HG03066 (cell line): ENCODE measurements at regions not wholly inside any gene's neighbourhood (a gene's known extent, or its start where the extent isn't known, plus 50 kb on each side); places are given as distances from the start of the nearest gene placed in this dataset.
"Not testable (repeated sequence)": the region's sequence is repeated elsewhere in the genome, so short reads cannot be mapped to it uniquely, and the experiment has no call there.

Experiments
- ATAC-seq: cut with Tn5 transposase; IDR thresholded peaks from one replicate; pipeline ENCODE4 v1.9.1; 2021; ENCODE audit warnings: low read depth; ENCODE audit not compliant: unreplicated experiment

- ATAC-seq, result no peak
Observed at GRCh38 chr16:86349338-86349900, 160.9 kb upstream of the FOXF1 start.

DNA sequence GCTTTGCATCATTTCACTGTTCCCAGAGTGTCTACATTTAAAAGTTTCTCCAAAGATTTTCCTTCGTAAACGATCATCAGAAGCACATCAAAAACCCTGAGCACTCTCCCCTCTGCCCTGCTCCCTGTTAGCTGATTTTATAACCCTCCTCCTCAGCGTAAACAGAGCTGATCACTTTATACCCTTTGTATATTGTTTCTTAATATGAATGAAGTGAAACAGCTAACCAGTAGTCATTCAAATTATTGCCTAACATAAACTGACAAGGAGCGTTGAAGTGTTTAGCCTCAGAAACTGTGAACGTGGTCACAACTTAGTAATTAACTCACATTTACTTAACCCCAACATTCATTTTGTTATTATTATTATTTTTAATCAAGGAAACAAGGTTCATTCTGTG, 160.0 kb upstream of the FOXF1 start:
- no peak for ATAC-seq

DNA sequence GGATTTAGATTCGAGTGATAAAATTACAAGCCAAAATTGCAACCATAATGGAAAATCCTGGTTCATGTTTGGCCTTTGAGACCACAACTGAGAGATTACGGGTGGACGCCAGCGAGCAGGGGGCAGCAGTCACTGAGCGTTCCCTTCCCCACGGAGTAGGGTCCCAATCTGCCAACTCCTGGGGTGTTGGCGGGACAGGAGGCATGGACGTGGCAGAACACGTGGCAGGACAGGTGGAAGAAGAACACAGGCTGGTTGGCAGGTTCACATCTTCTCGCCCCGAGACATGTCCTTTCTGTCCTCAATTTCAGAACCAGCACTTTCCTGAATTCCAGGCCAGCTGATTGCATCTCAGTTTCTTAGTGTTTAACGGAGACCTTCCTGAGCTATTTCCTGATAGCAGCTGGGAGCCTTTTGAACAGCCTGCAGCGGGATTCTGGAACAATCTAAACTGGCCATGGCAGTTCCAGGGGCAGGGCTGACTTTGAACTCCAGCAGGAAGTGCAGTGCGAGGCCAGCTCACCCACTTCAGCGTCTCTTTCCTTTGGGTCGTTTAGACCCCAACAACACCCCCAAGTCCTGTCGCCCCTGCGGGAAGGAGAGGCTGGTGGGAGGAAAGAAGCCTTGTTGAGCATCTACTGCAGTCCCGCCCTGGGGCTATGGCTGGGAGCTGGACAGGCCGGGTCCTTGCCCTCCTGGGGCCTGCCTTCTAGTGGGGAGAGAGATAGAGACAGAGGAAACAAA, 159.1 kb upstream of the FOXF1 start:
- ATAC-seq, result no peak

DNA sequence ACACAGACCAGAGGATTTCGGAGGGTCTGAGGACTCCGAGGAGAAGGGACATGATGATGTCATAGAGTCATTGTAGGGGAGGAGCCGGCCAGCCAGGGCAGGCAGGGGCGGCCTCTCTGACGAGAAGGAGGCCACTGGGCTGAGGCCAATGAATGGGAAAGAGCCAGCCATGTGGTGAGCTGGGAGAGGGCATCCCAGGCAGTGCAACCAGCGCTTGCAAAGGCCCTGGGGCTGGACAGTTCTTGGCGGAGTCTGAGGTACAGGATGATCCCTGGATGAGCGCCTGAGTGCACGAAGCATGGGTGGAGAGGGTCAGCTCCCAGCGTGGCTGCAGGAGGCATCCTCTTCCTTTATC, 158.6 kb upstream of the FOXF1 start:
- ATAC-seq, result not testable (repeated sequence)

DNA sequence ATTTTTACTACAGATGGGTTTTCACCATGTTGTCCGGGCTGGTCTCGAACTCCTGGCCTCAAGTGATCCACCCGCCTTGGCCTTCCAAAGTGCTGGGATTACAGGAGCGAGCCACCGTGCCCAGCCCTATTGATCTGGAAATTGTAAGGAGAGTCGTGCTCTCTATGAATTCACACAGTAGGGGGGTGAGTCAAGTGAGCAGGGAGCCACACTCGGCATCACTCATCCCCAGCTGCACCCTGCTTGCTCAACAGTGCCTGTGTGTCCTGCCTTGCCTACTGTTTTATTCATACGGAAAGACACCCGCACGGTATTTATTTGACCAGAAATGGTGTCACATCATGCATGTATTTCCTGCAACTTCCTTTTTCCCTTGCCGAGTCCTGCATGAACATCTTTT, 157.2 kb upstream of the FOXF1 start:
- no peak for ATAC-seq

DNA sequence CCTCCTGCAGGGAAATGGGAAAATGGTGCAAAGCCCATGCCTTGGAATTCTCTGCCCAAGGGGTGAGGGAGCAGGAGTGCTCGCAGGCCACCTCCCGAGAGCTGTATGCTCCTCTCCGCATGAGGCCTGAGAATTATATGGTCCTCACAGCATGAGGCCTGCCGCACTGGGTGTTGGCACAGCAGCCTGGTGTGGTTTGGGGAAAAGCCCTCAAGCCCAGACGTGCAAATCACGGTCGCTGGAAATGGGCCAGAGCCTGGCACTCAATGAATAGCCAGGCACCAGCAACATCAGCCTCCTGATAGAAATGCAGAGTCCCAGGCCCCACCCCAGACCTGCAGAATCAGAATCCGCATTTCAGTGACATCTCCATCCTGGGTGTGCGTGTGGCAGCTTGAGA, 156.4 kb upstream of the FOXF1 start:
- ATAC-seq, result no peak

GRCh38 chr16:86354641-86355513, 155.4 kb upstream of the FOXF1 start:
- ATAC-seq, result no peak

- ATAC-seq, result no peak
Observed at GRCh38 chr16:86355531-86355930, 154.8 kb upstream of the FOXF1 start.

- ATAC-seq, result no peak
Observed at GRCh38 chr16:86355951-86356350, 154.4 kb upstream of the FOXF1 start.

DNA sequence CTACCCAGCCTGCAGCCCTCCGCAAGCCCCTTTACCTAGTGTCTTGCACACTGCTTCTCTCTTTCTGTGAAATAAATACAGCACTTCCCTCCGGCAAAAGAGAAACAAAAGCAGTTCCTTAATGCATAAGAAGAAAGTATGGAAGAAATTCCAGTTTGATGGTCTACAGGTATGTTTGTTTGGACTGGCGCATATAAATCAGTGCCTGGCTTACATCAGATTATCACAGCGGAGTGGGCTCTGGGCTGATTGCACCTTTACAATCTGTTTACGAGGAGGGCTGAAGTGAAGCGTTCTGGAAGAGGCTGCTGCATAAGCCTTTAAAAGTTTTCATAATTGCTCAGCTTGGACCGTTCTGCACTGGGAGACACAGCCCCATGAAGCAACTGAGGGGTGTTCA, 153.5 kb upstream of the FOXF1 start:
- ATAC-seq, result no peak

DNA sequence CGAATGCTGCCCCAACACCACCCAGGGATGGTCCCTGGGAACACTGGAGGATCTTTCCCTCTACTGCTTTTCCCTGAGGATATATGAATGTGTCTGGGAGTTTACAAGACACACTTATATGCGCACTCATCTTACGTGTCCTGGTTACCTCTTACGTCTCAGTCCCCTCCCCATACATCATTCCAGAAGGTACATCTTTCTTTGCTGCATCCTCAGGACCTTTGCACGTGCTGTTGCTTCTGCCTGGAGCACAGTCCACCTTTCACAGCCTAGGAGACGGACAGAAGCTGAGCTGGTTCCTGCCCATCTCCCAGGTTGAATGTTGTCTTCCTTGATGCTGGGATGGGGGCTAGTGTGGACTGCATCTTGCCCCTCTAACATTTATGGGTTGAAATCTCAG, 153.0 kb upstream of the FOXF1 start:
- no peak for ATAC-seq

DNA sequence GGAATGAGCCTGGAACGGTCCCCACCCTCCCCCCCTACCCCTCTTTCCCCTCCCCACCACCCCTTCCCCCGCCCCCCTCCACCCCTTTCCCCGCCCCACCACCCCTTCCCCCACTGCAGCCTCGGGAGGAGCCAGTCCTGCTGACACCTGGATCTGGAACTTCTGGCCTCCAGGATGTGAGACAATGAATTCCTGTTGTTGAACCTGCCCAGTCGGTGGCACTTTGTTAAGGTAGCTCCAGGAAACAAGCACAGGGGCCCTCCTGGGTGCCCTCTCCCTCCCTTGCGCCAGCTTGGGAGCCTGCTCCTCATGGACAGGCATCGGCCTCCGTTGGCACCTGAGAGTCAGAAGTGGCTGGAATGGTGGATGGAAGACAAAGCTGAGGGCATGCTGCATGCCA, 152.4 kb upstream of the FOXF1 start:
- ATAC-seq, result no peak

- no peak for ATAC-seq
Observed at GRCh38 chr16:86359571-86359970, 150.8 kb upstream of the FOXF1 start.

- ATAC-seq, result no peak
Observed at GRCh38 chr16:86362155-86362849, 148.0 kb upstream of the FOXF1 start.

GRCh38 chr16:86363057-86363490, 147.3 kb upstream of the FOXF1 start:
- ATAC-seq, result no peak

DNA sequence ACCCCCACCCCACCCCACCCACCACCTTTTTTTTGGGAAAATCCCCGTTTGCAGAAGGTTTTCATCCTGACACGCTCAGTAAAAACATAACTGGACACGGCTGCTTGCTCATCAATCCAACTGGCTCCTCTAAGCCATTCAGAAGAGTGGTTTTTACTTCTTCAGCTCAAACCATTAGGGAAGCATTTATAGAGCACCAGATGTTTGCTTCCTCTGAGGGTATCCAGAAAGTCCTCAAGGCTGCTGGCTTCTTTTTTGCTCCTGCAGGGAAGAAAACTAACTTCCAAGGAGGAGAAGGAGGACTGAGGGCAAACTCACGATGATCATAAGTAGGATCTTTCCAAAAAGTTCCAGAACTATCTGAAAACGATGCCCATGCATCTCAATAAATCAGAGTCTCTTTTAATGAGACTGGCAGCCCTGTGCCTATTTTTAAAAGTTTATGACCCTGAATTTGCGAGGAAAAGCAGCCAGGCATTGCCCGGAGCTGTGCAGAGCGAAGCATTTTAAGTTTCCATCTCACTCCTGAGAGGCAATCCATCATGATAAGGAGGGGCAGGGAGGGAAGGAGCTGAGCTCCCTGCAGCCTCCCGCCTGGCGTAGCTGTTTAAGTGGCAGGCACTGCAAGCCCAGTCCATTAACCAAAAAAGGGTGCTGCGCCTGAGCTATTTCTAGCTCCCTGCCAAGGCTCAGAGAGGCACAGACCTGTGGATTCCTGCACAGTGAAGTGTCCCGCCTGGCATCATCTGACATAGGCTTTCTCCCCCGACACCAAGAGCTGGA, 146.3 kb upstream of the FOXF1 start:
- ATAC-seq, result no peak

- ATAC-seq, result no peak
Observed at GRCh38 chr16:86364653-86365380, 145.5 kb upstream of the FOXF1 start.

DNA sequence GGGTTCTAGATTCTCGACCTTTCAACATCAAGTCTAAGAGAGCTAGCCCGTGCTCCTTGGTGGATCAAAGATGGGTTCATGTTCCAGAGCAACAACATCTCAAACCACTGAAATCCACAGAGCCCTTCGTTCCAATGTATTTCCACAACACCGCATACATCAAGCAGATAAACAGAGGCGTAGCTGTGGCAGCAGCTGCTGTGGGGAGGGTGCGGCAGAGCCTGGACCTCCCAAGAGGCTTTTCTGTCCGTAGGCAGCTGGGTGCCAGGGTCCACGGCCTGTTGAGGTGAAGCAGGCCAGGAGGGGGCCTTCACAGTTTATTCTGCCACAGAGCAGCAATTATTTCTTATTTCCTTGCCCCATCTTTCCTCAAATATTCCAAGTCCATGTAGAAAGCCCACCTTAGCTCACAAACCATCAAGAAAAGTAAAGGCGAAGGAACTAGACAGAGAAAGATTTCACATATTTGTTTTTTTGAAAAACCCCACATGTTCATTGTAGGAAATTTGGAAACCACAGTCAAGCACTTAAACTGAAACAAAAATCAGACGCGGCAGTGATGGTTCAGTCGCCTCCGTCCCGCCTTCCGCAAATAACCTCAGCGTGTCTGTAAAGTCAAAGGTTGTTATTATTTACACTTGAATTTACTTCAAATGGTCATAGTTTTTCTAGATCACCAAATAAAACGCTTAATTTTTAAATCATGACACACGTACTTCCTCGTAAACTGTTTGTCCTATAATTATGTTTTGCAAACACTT, 144.6 kb upstream of the FOXF1 start:
- no peak for ATAC-seq

GRCh38 chr16:86366481-86366880, 143.8 kb upstream of the FOXF1 start:
- no peak for ATAC-seq
